ENCODE measurements at regions not wholly inside any gene's neighbourhood (a gene's known extent, or its start where the extent isn't known, plus 50 kb on each side); places are given as distances from the start of the nearest gene placed in this dataset.

- 91 to 92% methylated on average over 9 of the region's 9 CpGs for WGBS, 2 donors
- H3K27ac ChIP-seq, result no peak overlapping the region
- peaks cover 0 to 6% (median 0%) of the 10 kb centered on the region in 3 donors for H3K4me1 ChIP-seq
- H3K4me3 ChIP-seq, result no peak overlapping the region
- ATAC-seq (no peak), FAIRE-seq (no peak), DNase-seq (no peak)
- TF ChIP-seq, protein P1, sequence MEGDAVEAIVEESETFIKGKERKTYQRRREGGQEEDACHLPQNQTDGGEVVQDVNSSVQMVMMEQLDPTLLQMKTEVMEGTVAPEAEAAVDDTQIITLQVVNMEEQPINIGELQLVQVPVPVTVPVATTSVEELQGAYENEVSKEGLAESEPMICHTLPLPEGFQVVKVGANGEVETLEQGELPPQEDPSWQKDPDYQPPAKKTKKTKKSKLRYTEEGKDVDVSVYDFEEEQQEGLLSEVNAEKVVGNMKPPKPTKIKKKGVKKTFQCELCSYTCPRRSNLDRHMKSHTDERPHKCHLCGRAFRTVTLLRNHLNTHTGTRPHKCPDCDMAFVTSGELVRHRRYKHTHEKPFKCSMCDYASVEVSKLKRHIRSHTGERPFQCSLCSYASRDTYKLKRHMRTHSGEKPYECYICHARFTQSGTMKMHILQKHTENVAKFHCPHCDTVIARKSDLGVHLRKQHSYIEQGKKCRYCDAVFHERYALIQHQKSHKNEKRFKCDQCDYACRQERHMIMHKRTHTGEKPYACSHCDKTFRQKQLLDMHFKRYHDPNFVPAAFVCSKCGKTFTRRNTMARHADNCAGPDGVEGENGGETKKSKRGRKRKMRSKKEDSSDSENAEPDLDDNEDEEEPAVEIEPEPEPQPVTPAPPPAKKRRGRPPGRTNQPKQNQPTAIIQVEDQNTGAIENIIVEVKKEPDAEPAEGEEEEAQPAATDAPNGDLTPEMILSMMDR (IDR thresholded peaks at IDR 0.05), result no peak
- H3K9me3 ChIP-seq, result no peaks in the 10 kb centered on the region
- intact Hi-C loops (cut with DNase I), result no loop called here
- no peaks in the 10 kb centered on the region for H3K36me3 ChIP-seq
- H3K27me3 ChIP-seq, result no peaks in the 10 kb centered on the region
These were observed 116.4 kb upstream of the SGK1 start for GRCh38 chr6:134434019-134434942.

DNA sequence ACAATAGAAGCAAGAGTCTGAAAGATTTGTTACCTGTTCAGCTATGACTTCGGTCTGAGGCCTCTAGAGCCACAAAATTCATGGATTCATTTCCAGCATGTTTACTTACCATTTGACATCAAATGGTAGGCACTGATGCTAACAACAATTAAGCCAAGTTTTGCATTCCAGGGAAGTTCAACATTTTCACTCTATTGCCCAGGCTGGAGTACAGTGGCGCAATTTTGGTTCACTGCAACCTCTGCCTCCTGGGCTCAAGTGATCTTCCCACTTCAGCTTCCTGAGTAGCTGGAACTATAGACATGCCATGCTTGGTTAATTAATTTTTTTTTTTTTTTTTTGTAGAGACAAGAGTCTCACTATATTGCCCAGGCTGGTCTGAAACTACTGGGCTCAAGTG, 114.1 kb upstream of the SGK1 start:
- 47 to 67% methylated on average over 2 of the region's 2 CpGs for WGBS, 2 donors
- H3K4me3 ChIP-seq, result no peak overlapping the region
- DNase-seq (no peak), FAIRE-seq (no peak), ATAC-seq (no peak)
- no peaks in the 10 kb centered on the region for H3K27me3 ChIP-seq
- no peaks in the 10 kb centered on the region for H3K9me3 ChIP-seq
- TF ChIP-seq, protein P1 (IDR thresholded peaks at IDR 0.05), result no peak
- H3K4me1 ChIP-seq, result peaks cover 0 to 6% (median 0%) of the 10 kb centered on the region in 3 donors
- H3K36me3 ChIP-seq, result no peaks in the 10 kb centered on the region
- intact Hi-C loops (cut with DNase I), result no loop called here
- H3K27ac ChIP-seq, result no peak overlapping the region

DNA sequence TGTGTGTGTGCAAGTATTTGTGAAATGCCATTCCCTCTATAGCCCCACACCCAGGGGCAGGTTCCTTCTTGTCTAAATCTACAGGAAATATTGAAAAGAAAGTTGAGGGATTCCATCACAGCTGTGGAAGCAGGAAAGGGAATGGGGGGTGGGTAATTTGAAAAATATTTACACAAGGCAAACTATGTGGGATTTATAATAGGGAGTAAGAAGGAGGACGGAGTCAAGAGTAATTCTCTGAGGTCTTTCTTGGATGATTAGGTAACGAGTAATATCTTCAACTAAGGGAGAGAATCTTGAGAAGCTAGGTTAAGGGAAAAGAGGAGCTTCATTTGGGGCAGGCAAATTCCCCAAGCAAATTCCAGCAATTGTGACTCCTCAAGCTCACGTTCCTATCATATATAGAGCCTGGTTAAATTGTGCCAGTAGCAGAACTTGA, 113.5 kb upstream of the SGK1 start:
- H3K9me3 ChIP-seq, result no peaks in the 10 kb centered on the region
- H3K36me3 ChIP-seq, result no peaks in the 10 kb centered on the region
- H3K27me3 ChIP-seq, result no peaks in the 10 kb centered on the region
- intact Hi-C loops (cut with DNase I), result no loop called here
- WGBS, 2 donors, result 81 to 86% methylated on average over 3 of the region's 3 CpGs
- no peak overlapping the region for H3K4me3 ChIP-seq
- no peak for DNase-seq
- FAIRE-seq, result no peak
- TF ChIP-seq, protein P1 (IDR thresholded peaks at IDR 0.05), result no peak
- H3K27ac ChIP-seq, result no peak overlapping the region
- peaks cover 0 to under 1% (median 0%) of the 10 kb centered on the region in 3 donors for H3K4me1 ChIP-seq
- no peak for ATAC-seq

- H3K27ac ChIP-seq, result no peak overlapping the region
- 42 to 51% methylated on average over 4 of the region's 4 CpGs for WGBS, 2 donors
- no peak overlapping the region for H3K4me3 ChIP-seq
- FAIRE-seq, result no peak
- H3K27me3 ChIP-seq, result no peaks in the 10 kb centered on the region
- H3K36me3 ChIP-seq, result no peaks in the 10 kb centered on the region
- intact Hi-C loops (cut with DNase I), result no loop called here
- H3K9me3 ChIP-seq, result no peaks in the 10 kb centered on the region
- no peak for DNase-seq
- TF ChIP-seq, protein P1 (IDR thresholded peaks at IDR 0.05), result no peak
- ATAC-seq, result no peak
- H3K4me1 ChIP-seq, result no peaks in the 10 kb centered on the region
These were observed 112.0 kb upstream of the SGK1 start for GRCh38 chr6:134429861-134430380.

DNA sequence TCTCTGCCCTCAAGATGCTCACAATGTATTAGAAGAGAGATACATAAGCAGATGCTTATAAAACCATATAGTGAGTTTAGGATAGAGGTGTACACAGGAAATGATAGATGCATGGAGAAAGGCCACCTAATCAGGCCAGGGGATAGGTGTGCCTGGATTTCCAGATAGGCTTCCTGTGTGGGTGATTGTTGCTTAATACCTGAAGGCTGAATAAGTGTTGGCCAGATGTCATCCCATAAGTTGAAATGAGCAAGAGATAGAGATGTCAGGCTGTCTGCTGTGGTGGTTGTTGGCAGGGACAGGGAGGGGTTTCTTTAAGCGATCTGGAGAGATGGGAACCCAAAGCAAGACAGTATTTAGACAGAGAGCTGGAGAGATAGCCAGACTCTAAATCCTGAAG, 109.8 kb upstream of the SGK1 start:
- intact Hi-C loops (cut with DNase I), result no loop called here
- WGBS, 2 donors, result 95 to 96% methylated on average over 1 of the region's 1 CpG
- no peak for FAIRE-seq

More for the DNA sequence above, 109.8 kb upstream of the SGK1 start:
- TF ChIP-seq, protein P1 (IDR thresholded peaks at IDR 0.05), result no peak
- H3K27ac ChIP-seq, result no peak overlapping the region
- H3K36me3 ChIP-seq, result no peaks in the 10 kb centered on the region
- peaks cover 0 to 6% (median 0%) of the 10 kb centered on the region in 3 donors for H3K4me1 ChIP-seq
- DNase-seq, result no peak
- no peak overlapping the region for H3K4me3 ChIP-seq
- no peak for ATAC-seq
- no peaks in the 10 kb centered on the region for H3K27me3 ChIP-seq
- H3K9me3 ChIP-seq, result no peaks in the 10 kb centered on the region
